ENCODE measurements at regions not wholly inside any gene's neighbourhood (a gene's known extent, or its start where the extent isn't known, plus 50 kb on each side); places are given as distances from the start of the nearest gene placed in this dataset.

GRCh38 chr2:180190851-180191250 lies 183.8 kb upstream of the CWC22 start:
- DNase-seq: no peak

- DNase-seq: no peak
These were observed 180.5 kb upstream of the CWC22 start for GRCh38 chr2:180187611-180188010.

- DNase-seq: no peak
These were observed 177.4 kb upstream of the CWC22 start for GRCh38 chr2:180184506-180184905.

- no peak for DNase-seq
These were observed 173.4 kb upstream of the CWC22 start for GRCh38 chr2:180180511-180180910.

GRCh38 chr2:180177534-180177933 lies 170.4 kb upstream of the CWC22 start:
- DNase-seq: no peak

- no peak for DNase-seq
These were observed 168.6 kb upstream of the CWC22 start for GRCh38 chr2:180175736-180176135.

- DNase-seq: no peak
These were observed 167.5 kb upstream of the CWC22 start for GRCh38 chr2:180174580-180174979.

GRCh38 chr2:180169474-180169873 lies 162.4 kb upstream of the CWC22 start:
- DNase-seq: no peak

- DNase-seq: no peak
These were observed 154.3 kb upstream of the CWC22 start for GRCh38 chr2:180161415-180161814.

- no peak for DNase-seq
These were observed 152.8 kb upstream of the CWC22 start for GRCh38 chr2:180159921-180160320.

GRCh38 chr2:180158961-180159360 lies 151.9 kb upstream of the CWC22 start:
- no peak for DNase-seq

- no peak for DNase-seq
These were observed 149.6 kb upstream of the CWC22 start for GRCh38 chr2:180156651-180157050.

- no peak for DNase-seq
These were observed 143.5 kb upstream of the CWC22 start for GRCh38 chr2:180150606-180151005.

- DNase-seq: no peak
These were observed 139.4 kb upstream of the CWC22 start for GRCh38 chr2:180146541-180146940.

- DNase-seq: no peak
These were observed 139.0 kb upstream of the CWC22 start for GRCh38 chr2:180146114-180146513.

- DNase-seq: no peak
These were observed 138.1 kb upstream of the CWC22 start for GRCh38 chr2:180145163-180145562.

GRCh38 chr2:180144338-180144813 lies 137.3 kb upstream of the CWC22 start:
- DNase-seq: no peak

GRCh38 chr2:180143633-180144337 lies 136.7 kb upstream of the CWC22 start:
- DNase-seq: no peak

GRCh38 chr2:180141600-180141999 lies 134.5 kb upstream of the CWC22 start:
- DNase-seq: no peak

GRCh38 chr2:180133736-180134135 lies 126.6 kb upstream of the CWC22 start:
- DNase-seq: no peak

GRCh38 chr2:180130403-180130802 lies 123.3 kb upstream of the CWC22 start:
- DNase-seq: no peak

- DNase-seq: no peak
These were observed 121.8 kb upstream of the CWC22 start for GRCh38 chr2:180128861-180129260.

GRCh38 chr2:180125245-180125962 lies 118.3 kb upstream of the CWC22 start:
- DNase-seq: peak; percentile 12

Data from activated gamma-delta T cell treated with Interleukin-2 at 50 U/mL for 16 hours (primary cell).